ENCODE measurements at regions not wholly inside any gene's neighbourhood (a gene's known extent, or its start where the extent isn't known, plus 50 kb on each side); places are given as distances from the start of the nearest gene placed in this dataset.

DNA sequence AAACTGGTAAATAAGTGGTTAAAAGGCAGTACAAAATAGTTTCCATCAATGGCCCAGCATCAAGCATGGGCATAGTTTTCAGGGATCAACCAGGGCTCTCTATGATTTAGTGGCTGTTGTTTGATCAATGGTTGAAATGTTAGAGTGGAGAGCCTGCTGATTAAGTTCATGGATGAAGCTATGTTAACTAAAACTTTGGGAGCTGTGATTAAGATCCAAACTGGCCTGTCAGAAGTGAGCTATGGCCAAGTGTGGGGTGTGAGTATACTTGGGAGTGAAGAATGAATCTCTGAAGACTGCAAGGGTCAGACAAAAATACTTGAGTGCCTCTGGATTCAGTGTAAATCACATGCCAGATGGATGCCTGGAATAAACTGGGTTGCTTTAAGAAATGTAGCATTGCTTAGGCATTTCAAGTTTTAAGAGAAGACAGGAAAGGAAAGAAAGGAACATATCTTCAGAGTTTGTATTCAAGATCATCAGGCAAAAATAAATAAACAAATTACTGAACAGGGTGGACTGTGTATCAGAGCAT, 422.2 kb upstream of the ADAMTS9 start (continued):
- TF ChIP-seq, protein P1, sequence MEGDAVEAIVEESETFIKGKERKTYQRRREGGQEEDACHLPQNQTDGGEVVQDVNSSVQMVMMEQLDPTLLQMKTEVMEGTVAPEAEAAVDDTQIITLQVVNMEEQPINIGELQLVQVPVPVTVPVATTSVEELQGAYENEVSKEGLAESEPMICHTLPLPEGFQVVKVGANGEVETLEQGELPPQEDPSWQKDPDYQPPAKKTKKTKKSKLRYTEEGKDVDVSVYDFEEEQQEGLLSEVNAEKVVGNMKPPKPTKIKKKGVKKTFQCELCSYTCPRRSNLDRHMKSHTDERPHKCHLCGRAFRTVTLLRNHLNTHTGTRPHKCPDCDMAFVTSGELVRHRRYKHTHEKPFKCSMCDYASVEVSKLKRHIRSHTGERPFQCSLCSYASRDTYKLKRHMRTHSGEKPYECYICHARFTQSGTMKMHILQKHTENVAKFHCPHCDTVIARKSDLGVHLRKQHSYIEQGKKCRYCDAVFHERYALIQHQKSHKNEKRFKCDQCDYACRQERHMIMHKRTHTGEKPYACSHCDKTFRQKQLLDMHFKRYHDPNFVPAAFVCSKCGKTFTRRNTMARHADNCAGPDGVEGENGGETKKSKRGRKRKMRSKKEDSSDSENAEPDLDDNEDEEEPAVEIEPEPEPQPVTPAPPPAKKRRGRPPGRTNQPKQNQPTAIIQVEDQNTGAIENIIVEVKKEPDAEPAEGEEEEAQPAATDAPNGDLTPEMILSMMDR (conservative IDR thresholded peaks at IDR 0.05; ENCODE audit: low read depth in 2 of 2), result no peak
- no peak for TF ChIP-seq EZH2 (IDR thresholded peaks at IDR 0.05; ENCODE audit: low read depth, unreplicated experiment)
- no peak for TF ChIP-seq CREB1 (CRISPR knock-in tag; IDR thresholded peaks at IDR 0.05; ENCODE audit: low read depth)
- no peak for TF ChIP-seq ZNF331 (CRISPR knock-in tag; IDR thresholded peaks at IDR 0.05; ENCODE audit: low read depth)
- no peak for TF ChIP-seq ZNF114 (CRISPR knock-in tag; IDR thresholded peaks at IDR 0.05)
- no peak for TF ChIP-seq POLR2AphosphoS5 (IDR thresholded peaks at IDR 0.05; ENCODE audit: low read depth)
- TF ChIP-seq EZH2phosphoT487 (IDR thresholded peaks at IDR 0.05; ENCODE audit: unreplicated experiment), result no peak

DNA sequence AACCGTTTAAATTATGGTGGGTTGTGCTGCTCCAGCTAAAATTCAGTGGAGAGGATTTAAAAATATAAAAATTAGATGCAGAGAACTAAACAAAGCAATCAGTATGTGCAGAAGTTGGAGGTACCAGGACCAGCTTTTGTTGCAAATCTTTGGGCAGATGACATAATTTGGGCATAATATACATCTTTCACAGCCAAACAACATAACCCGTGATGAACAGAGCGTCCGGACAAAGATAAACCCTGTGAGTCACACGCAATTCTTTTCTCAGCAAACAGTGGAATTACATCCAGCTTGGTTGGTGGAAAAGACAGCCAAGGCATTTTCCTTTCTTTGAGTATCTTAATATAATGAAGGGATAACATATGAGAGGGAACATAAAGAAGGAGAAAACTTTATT, 419.4 kb upstream of the ADAMTS9 start:
- H3K27ac Mint-ChIP-seq, result no peak overlapping the region
- H3K4me1 ChIP-seq (ENCODE audit: insufficient read depth), result no peaks in the 10 kb centered on the region
- ATAC-seq, result no peak
- no peaks in the 10 kb centered on the region for H3K27me3 ChIP-seq (ENCODE audit: insufficient read depth)
- peaks cover 2% of the 10 kb centered on the region; the same call in 1 of the 3 replicates for H3K9me3 Mint-ChIP-seq
- H3K4me3 Mint-ChIP-seq, result no peak overlapping the region
- no peak overlapping the region for H3K27ac ChIP-seq (ENCODE audit: low read depth)
- no peaks in the 10 kb centered on the region for H3K36me3 Mint-ChIP-seq (ENCODE audit: low read depth)
- H3K9me2 ChIP-seq (ENCODE audit: insufficient read depth), result no peaks in the 10 kb centered on the region; the same call in 1 of the 2 replicates
- no peak overlapping the region for H2AFZ ChIP-seq
- no peaks in the 10 kb centered on the region for H4K20me1 ChIP-seq (replicated peaks; ENCODE audit: insufficient read depth)
- DNase-seq (ENCODE audit: low spot score), result no peak
- no peaks in the 10 kb centered on the region for H3F3A ChIP-seq (replicated peaks; ENCODE audit: low read depth)
- H3K4me3 ChIP-seq, result no peak overlapping the region
- H3K4me1 Mint-ChIP-seq, result no peaks in the 10 kb centered on the region
- no peak overlapping the region for H3K4me2 ChIP-seq
- no peaks in the 10 kb centered on the region for H3K79me2 ChIP-seq (replicated peaks; ENCODE audit: insufficient read depth)
- no peaks in the 10 kb centered on the region for H3K27me3 Mint-ChIP-seq (ENCODE audit: insufficient read depth, low read depth, poor library complexity)
- no peaks in the 10 kb centered on the region for H3K36me3 ChIP-seq (ENCODE audit: insufficient read depth)
- TF ChIP-seq JUNB (IDR thresholded peaks at IDR 0.05; ENCODE audit: unreplicated experiment) (no peak), STAT1 (IDR thresholded peaks at IDR 0.05; ENCODE audit: unreplicated experiment) (no peak), EZH2phosphoT487 (IDR thresholded peaks at IDR 0.05; ENCODE audit: unreplicated experiment) (no peak), NANOG (IDR thresholded peaks at IDR 0.05; ENCODE audit: borderline replicate concordance) (no peak), ZNF114 (CRISPR knock-in tag; IDR thresholded peaks at IDR 0.05) (no peak)
- TF ChIP-seq, protein P1 (conservative IDR thresholded peaks at IDR 0.05; ENCODE audit: low read depth in 2 of 2), result no peak
- TF ChIP-seq, protein P2, sequence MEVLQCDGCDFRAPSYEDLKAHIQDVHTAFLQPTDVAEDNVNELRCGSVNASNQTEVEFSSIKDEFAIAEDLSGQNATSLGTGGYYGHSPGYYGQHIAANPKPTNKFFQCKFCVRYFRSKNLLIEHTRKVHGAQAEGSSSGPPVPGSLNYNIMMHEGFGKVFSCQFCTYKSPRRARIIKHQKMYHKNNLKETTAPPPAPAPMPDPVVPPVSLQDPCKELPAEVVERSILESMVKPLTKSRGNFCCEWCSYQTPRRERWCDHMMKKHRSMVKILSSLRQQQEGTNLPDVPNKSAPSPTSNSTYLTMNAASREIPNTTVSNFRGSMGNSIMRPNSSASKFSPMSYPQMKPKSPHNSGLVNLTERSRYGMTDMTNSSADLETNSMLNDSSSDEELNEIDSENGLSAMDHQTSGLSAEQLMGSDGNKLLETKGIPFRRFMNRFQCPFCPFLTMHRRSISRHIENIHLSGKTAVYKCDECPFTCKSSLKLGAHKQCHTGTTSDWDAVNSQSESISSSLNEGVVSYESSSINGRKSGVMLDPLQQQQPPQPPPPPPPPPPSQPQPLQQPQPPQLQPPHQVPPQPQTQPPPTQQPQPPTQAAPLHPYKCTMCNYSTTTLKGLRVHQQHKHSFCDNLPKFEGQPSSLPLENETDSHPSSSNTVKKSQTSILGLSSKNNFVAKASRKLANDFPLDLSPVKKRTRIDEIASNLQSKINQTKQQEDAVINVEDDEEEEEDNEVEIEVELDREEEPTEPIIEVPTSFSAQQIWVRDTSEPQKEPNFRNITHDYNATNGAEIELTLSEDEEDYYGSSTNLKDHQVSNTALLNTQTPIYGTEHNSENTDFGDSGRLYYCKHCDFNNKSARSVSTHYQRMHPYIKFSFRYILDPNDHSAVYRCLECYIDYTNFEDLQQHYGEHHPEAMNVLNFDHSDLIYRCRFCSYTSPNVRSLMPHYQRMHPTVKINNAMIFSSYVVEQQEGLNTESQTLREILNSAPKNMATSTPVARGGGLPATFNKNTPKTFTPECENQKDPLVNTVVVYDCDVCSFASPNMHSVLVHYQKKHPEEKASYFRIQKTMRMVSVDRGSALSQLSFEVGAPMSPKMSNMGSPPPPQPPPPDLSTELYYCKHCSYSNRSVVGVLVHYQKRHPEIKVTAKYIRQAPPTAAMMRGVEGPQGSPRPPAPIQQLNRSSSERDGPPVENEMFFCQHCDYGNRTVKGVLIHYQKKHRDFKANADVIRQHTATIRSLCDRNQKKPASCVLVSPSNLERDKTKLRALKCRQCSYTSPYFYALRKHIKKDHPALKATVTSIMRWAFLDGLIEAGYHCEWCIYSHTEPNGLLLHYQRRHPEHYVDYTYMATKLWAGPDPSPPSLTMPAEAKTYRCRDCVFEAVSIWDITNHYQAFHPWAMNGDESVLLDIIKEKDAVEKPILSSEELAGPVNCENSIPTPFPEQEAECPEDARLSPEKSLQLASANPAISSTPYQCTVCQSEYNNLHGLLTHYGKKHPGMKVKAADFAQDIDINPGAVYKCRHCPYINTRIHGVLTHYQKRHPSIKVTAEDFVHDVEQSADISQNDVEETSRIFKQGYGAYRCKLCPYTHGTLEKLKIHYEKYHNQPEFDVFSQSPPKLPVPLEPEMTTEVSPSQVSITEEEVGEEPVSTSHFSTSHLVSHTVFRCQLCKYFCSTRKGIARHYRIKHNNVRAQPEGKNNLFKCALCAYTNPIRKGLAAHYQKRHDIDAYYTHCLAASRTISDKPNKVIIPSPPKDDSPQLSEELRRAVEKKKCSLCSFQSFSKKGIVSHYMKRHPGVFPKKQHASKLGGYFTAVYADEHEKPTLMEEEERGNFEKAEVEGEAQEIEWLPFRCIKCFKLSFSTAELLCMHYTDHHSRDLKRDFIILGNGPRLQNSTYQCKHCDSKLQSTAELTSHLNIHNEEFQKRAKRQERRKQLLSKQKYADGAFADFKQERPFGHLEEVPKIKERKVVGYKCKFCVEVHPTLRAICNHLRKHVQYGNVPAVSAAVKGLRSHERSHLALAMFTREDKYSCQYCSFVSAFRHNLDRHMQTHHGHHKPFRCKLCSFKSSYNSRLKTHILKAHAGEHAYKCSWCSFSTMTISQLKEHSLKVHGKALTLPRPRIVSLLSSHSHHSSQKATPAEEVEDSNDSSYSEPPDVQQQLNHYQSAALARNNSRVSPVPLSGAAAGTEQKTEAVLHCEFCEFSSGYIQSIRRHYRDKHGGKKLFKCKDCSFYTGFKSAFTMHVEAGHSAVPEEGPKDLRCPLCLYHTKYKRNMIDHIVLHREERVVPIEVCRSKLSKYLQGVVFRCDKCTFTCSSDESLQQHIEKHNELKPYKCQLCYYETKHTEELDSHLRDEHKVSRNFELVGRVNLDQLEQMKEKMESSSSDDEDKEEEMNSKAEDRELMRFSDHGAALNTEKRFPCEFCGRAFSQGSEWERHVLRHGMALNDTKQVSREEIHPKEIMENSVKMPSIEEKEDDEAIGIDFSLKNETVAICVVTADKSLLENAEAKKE (CRISPR knock-in tag; IDR thresholded peaks at IDR 0.05), result no peak
- TF ChIP-seq, protein P3, sequence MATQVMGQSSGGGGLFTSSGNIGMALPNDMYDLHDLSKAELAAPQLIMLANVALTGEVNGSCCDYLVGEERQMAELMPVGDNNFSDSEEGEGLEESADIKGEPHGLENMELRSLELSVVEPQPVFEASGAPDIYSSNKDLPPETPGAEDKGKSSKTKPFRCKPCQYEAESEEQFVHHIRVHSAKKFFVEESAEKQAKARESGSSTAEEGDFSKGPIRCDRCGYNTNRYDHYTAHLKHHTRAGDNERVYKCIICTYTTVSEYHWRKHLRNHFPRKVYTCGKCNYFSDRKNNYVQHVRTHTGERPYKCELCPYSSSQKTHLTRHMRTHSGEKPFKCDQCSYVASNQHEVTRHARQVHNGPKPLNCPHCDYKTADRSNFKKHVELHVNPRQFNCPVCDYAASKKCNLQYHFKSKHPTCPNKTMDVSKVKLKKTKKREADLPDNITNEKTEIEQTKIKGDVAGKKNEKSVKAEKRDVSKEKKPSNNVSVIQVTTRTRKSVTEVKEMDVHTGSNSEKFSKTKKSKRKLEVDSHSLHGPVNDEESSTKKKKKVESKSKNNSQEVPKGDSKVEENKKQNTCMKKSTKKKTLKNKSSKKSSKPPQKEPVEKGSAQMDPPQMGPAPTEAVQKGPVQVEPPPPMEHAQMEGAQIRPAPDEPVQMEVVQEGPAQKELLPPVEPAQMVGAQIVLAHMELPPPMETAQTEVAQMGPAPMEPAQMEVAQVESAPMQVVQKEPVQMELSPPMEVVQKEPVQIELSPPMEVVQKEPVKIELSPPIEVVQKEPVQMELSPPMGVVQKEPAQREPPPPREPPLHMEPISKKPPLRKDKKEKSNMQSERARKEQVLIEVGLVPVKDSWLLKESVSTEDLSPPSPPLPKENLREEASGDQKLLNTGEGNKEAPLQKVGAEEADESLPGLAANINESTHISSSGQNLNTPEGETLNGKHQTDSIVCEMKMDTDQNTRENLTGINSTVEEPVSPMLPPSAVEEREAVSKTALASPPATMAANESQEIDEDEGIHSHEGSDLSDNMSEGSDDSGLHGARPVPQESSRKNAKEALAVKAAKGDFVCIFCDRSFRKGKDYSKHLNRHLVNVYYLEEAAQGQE (IDR thresholded peaks at IDR 0.05; ENCODE audit: unreplicated experiment), result no peak
